Astrocyte of the cerebellum (primary cell): ENCODE measurements at regions not wholly inside any gene's neighbourhood (a gene's known extent, or its start where the extent isn't known, plus 50 kb on each side); places are given as distances from the start of the nearest gene placed in this dataset.

Source experiments
- DNase-seq: peaks from one replicate; pipeline ENCODE4 v3.0.0-alpha.2; 2011; ENCODE audit warnings: low read depth
- H3K4me3 ChIP-seq: 2 replicates; pipeline ENCODE4 v1.5.1; 2011; ENCODE audit warnings: mild to moderate bottlenecking, low read depth, low read length, moderate library complexity
- CTCF ChIP-seq: IDR thresholded peaks from 2 replicates; pipeline ENCODE4 v1.5.1; 2012; ENCODE audit warnings: low read length, low read depth, moderate library complexity, mild to moderate bottlenecking; ENCODE audit errors: missing control alignments
- in situ Hi-C: cut with HindIII; loops from 2 replicates; pipeline ENCODE4 v1.10.0; 2017; ENCODE audit warnings: low sequenced_read_pairs

DNA sequence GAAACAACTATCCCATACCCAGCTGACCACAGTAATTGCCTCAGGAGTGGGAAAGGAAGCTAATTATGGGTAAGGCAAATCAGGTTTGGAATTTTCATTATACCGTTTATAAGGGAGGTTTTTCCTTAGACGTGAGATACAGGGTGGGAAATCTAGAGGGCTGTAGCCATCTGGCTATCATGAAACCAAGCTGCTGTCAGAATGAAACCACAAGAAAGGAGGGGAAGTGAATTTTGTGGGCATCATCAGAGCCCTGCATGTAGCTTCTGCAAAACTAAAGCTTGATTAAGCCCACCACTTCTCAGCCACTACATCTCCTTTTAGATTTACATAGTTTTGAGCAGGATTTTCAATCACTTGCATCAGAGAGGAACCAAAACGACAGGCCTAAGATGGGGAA lies 893.5 kb downstream of the TUSC7 start:
- TF ChIP-seq CTCF, result no peak
- in situ Hi-C loops, result no loop called here
- H3K4me3 ChIP-seq, result no peak overlapping the region
- no peak for DNase-seq

- no peak for TF ChIP-seq CTCF
- DNase-seq, result no peak
Measured at GRCh38 chr3:117606866-117607265, 897.3 kb downstream of the TUSC7 start.

DNA sequence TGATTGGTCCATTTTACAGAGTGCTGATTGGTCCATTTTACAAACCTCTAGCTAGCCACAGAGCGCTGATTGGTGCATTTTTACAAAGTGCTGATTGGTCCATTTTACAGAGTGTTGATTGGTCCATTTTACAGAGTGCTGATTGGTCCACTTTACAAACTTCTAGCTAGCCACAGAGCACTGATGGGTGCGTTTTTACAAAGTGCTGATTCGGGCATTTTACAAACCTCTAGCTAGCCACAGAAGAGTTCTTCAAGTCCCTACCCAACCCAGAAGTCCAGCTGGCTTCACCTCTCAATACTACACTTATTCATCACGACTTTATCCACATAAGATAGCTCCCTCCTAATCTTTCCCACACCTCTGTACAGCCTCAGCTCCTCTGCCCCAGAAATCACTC lies 899.8 kb downstream of the TUSC7 start:
- no peak for TF ChIP-seq CTCF
- no peak overlapping the region for H3K4me3 ChIP-seq
- in situ Hi-C loops, result no loop called here
- no peak for DNase-seq

More at GRCh38 chr3:117606866-117607265, 897.3 kb downstream of the TUSC7 start:
- in situ Hi-C loops, result no loop called here
- H3K4me3 ChIP-seq, result no peak overlapping the region

DNA sequence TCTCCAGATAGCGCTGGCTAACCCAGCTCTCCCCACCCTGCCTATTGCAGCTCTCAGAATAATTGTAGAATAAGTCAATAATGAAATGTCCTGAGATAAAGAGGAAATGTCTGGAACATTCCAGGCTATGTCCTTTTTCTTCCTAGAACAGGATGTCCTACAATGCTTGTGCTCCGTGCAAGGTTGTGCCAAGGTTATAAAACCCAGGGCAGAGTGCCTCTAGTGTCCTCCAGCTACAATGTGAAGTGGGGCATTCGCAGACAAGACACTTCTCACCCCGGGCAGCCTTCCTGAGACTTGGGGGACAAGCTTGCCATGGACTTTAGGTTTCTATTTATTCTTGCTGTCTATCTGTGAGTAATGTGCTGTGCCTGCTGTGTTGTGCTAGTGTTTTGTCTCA lies 900.6 kb downstream of the TUSC7 start:
- DNase-seq, result no peak
- in situ Hi-C loops, result no loop called here
- TF ChIP-seq CTCF, result no peak

DNA sequence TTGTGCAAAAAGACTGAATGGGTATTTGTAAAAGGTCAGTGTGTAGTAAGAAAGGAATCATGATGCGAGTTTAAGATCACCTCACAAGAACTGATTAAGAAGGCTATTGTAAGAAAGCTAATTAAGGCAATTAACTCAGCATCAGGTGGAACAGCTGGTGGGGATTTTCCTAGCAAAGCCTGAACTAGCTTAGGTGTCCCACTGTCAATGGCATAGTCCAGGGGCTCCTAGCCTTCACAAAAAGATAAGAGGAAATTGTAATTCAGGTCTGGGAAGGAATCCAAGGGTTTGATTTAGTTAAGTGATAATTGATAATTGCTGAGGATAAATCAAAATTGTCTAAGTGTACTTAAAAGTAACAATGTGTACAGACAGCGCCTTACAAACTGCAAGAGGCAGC lies 901.6 kb downstream of the TUSC7 start:
- DNase-seq, result no peak
- H3K4me3 ChIP-seq, result no peak overlapping the region
- in situ Hi-C loops, result no loop called here

More for the DNA sequence above, 900.6 kb downstream of the TUSC7 start:
- no peak overlapping the region for H3K4me3 ChIP-seq

GRCh38 chr3:117616227-117616626 lies 906.6 kb downstream of the TUSC7 start:
- DNase-seq, result no peak
- no peak overlapping the region for H3K4me3 ChIP-seq
- no peak for TF ChIP-seq CTCF
- in situ Hi-C loops, result no loop called here

More for the DNA sequence above, 901.6 kb downstream of the TUSC7 start:
- TF ChIP-seq CTCF, result no peak

GRCh38 chr3:117617906-117618305 lies 908.3 kb downstream of the TUSC7 start:
- no peak for DNase-seq
- no peak for TF ChIP-seq CTCF
- in situ Hi-C loops, result no loop called here
- H3K4me3 ChIP-seq, result no peak overlapping the region
